RPMI7951 (cell line): ENCODE measurements at regions not wholly inside any gene's neighbourhood (a gene's known extent, or its start where the extent isn't known, plus 50 kb on each side); places are given as distances from the start of the nearest gene placed in this dataset.

Experiments used
- DNase-seq: peaks from one replicate; pipeline ENCODE4 v3.0.0-alpha.2; 2012; ENCODE audit warnings: low read depth

GRCh38 chr2:217749008-217749407 lies 253.8 kb downstream of the TNS1 start:
- DNase-seq: no peak

GRCh38 chr2:217746808-217747207 lies 256.0 kb downstream of the TNS1 start:
- DNase-seq: no peak

GRCh38 chr2:217743966-217744761 lies 258.6 kb downstream of the TNS1 start:
- no peak for DNase-seq

GRCh38 chr2:217743407-217743806 lies 259.4 kb downstream of the TNS1 start:
- no peak for DNase-seq

GRCh38 chr2:217742841-217743240 lies 260.0 kb downstream of the TNS1 start:
- DNase-seq: no peak

GRCh38 chr2:217742276-217742675 lies 260.5 kb downstream of the TNS1 start:
- no peak for DNase-seq

- DNase-seq: no peak
These were observed 261.3 kb downstream of the TNS1 start for GRCh38 chr2:217741381-217741955.

- DNase-seq: no peak
These were observed 262.0 kb downstream of the TNS1 start for GRCh38 chr2:217740756-217741155.

GRCh38 chr2:217740178-217740577 lies 262.6 kb downstream of the TNS1 start:
- no peak for DNase-seq

- no peak for DNase-seq
These were observed 263.1 kb downstream of the TNS1 start for GRCh38 chr2:217739741-217740140.

GRCh38 chr2:217738061-217738460 lies 264.7 kb downstream of the TNS1 start:
- DNase-seq: no peak

GRCh38 chr2:217736776-217737550 lies 265.8 kb downstream of the TNS1 start:
- DNase-seq: peak; percentile 50

GRCh38 chr2:217735899-217736298 lies 266.9 kb downstream of the TNS1 start:
- no peak for DNase-seq

- no peak for DNase-seq
These were observed 267.8 kb downstream of the TNS1 start for GRCh38 chr2:217735034-217735433.

- no peak for DNase-seq
These were observed 269.3 kb downstream of the TNS1 start for GRCh38 chr2:217733461-217733860.

GRCh38 chr2:217732992-217733391 lies 269.8 kb downstream of the TNS1 start:
- DNase-seq: peak; percentile 45

GRCh38 chr2:217731805-217732204 lies 271.0 kb downstream of the TNS1 start:
- peak; percentile 57 for DNase-seq

- DNase-seq: peak; percentile 62
These were observed 273.3 kb downstream of the TNS1 start for GRCh38 chr2:217729421-217730053.

- DNase-seq: no peak
These were observed 275.0 kb downstream of the TNS1 start for GRCh38 chr2:217727801-217728200.

- no peak for DNase-seq
These were observed 277.4 kb downstream of the TNS1 start for GRCh38 chr2:217725409-217725808.

GRCh38 chr2:217724471-217724870 lies 278.3 kb downstream of the TNS1 start:
- DNase-seq: no peak

- no peak for DNase-seq
These were observed 278.8 kb downstream of the TNS1 start for GRCh38 chr2:217723981-217724380.
